ENCODE measurements at regions not wholly inside any gene's neighbourhood (a gene's known extent, or its start where the extent isn't known, plus 50 kb on each side); places are given as distances from the start of the nearest gene placed in this dataset.
"Not testable (repeated sequence)": the region's sequence is repeated elsewhere in the genome, so short reads cannot be mapped to it uniquely, and the experiment has no call there.

- ATAC-seq (ENCODE audit: low read depth) = no peak
- DNase-seq (ENCODE audit: low spot score in 2 of 2) = no peak
- Mint-ChIP-seq H3K36me3 (no peaks in the 10 kb centered on the region), H3K27ac (no peak overlapping the region), H3K9me3 (no peaks in the 10 kb centered on the region), H3K4me3 (no peak overlapping the region), H3K27me3 (peaks cover 10% of the 10 kb centered on the region), H3K4me1 (no peaks in the 10 kb centered on the region)
These were observed 109.9 kb upstream of the IFNE start for GRCh38 chr9:21592063-21592338.

- no peaks in the 10 kb centered on the region for H3K4me1 Mint-ChIP-seq
- H3K4me3 Mint-ChIP-seq = no peak overlapping the region
- peaks cover 15% of the 10 kb centered on the region for H3K27me3 Mint-ChIP-seq
- no peak overlapping the region for H3K27ac Mint-ChIP-seq
- ATAC-seq (ENCODE audit: low read depth) (no peak), DNase-seq (ENCODE audit: low spot score in 2 of 2) (no peak)
- H3K9me3 Mint-ChIP-seq = no peaks in the 10 kb centered on the region
- H3K36me3 Mint-ChIP-seq = no peaks in the 10 kb centered on the region
These were observed 115.2 kb upstream of the IFNE start for GRCh38 chr9:21597284-21597683.

GRCh38 chr9:21598749-21599148 lies 116.6 kb upstream of the IFNE start:
- Mint-ChIP-seq H3K27me3 (peaks cover 13% of the 10 kb centered on the region), H3K9me3 (no peaks in the 10 kb centered on the region), H3K4me3 (no peak overlapping the region), H3K27ac (no peak overlapping the region), H3K36me3 (no peaks in the 10 kb centered on the region), H3K4me1 (no peaks in the 10 kb centered on the region)
- no peak for ATAC-seq (ENCODE audit: low read depth)
- DNase-seq (ENCODE audit: low spot score in 2 of 2) = no peak

- H3K36me3 Mint-ChIP-seq = no peaks in the 10 kb centered on the region
- DNase-seq (ENCODE audit: low spot score in 2 of 2) (no peak), ATAC-seq (ENCODE audit: low read depth) (no peak)
- H3K27ac Mint-ChIP-seq = no peak overlapping the region
- peaks cover 13% of the 10 kb centered on the region for H3K27me3 Mint-ChIP-seq
- H3K9me3 Mint-ChIP-seq = peaks cover 1% of the 10 kb centered on the region
- no peak overlapping the region for H3K4me3 Mint-ChIP-seq
- H3K4me1 Mint-ChIP-seq = no peaks in the 10 kb centered on the region
These were observed 123.4 kb upstream of the IFNE start for GRCh38 chr9:21605489-21605931.

GRCh38 chr9:21607576-21607975 lies 125.5 kb upstream of the IFNE start:
- H3K9me3 Mint-ChIP-seq = peaks cover 1% of the 10 kb centered on the region
- no peaks in the 10 kb centered on the region for H3K36me3 Mint-ChIP-seq
- DNase-seq (ENCODE audit: low spot score in 2 of 2) = no peak
- ATAC-seq (ENCODE audit: low read depth) = no peak
- H3K27ac Mint-ChIP-seq = no peak overlapping the region
- H3K4me3 Mint-ChIP-seq = no peak overlapping the region
- H3K4me1 Mint-ChIP-seq = no peaks in the 10 kb centered on the region
- H3K27me3 Mint-ChIP-seq = peaks cover 10% of the 10 kb centered on the region

- DNase-seq (ENCODE audit: low spot score in 2 of 2) (no peak), ATAC-seq (ENCODE audit: low read depth) (no peak)
- Mint-ChIP-seq H3K9me3 (peaks cover 1% of the 10 kb centered on the region), H3K27ac (no peak overlapping the region), H3K27me3 (peaks cover 10% of the 10 kb centered on the region), H3K4me3 (no peak overlapping the region), H3K36me3 (no peaks in the 10 kb centered on the region), H3K4me1 (no peaks in the 10 kb centered on the region)
These were observed 126.1 kb upstream of the IFNE start for GRCh38 chr9:21608200-21608599.

- H3K4me1 Mint-ChIP-seq = no peaks in the 10 kb centered on the region
- no peak for ATAC-seq (ENCODE audit: low read depth)
- peaks cover 1% of the 10 kb centered on the region for H3K9me3 Mint-ChIP-seq
- H3K27me3 Mint-ChIP-seq = peaks cover 6% of the 10 kb centered on the region
- no peak overlapping the region for H3K27ac Mint-ChIP-seq
- no peaks in the 10 kb centered on the region for H3K36me3 Mint-ChIP-seq
- no peak overlapping the region for H3K4me3 Mint-ChIP-seq
- no peak for DNase-seq (ENCODE audit: low spot score in 2 of 2)
These were observed 127.4 kb upstream of the IFNE start for GRCh38 chr9:21609506-21609905.

GRCh38 chr9:21611891-21612290 lies 129.8 kb upstream of the IFNE start:
- ATAC-seq (ENCODE audit: low read depth) = no peak
- Mint-ChIP-seq H3K9me3 (peaks cover under 1% of the 10 kb centered on the region), H3K36me3 (no peaks in the 10 kb centered on the region), H3K27ac (no peak overlapping the region), H3K27me3 (peaks cover 7% of the 10 kb centered on the region), H3K4me3 (no peak overlapping the region), H3K4me1 (no peaks in the 10 kb centered on the region)
- DNase-seq (ENCODE audit: low spot score in 2 of 2) = no peak

GRCh38 chr9:21615018-21615417 lies 132.9 kb upstream of the IFNE start:
- H3K9me3 Mint-ChIP-seq = no peaks in the 10 kb centered on the region
- ATAC-seq (ENCODE audit: low read depth) (no peak), DNase-seq (ENCODE audit: low spot score in 2 of 2) (no peak)
- peaks cover 8% of the 10 kb centered on the region for H3K27me3 Mint-ChIP-seq
- H3K4me3 Mint-ChIP-seq = no peak overlapping the region
- no peaks in the 10 kb centered on the region for H3K36me3 Mint-ChIP-seq
- H3K27ac Mint-ChIP-seq = no peak overlapping the region
- no peaks in the 10 kb centered on the region for H3K4me1 Mint-ChIP-seq

GRCh38 chr9:21615446-21615845 lies 133.3 kb upstream of the IFNE start:
- Mint-ChIP-seq H3K4me1 (no peaks in the 10 kb centered on the region), H3K36me3 (no peaks in the 10 kb centered on the region), H3K9me3 (no peaks in the 10 kb centered on the region), H3K4me3 (no peak overlapping the region), H3K27ac (no peak overlapping the region), H3K27me3 (peaks cover 8% of the 10 kb centered on the region)
- DNase-seq (ENCODE audit: low spot score in 2 of 2) (no peak), ATAC-seq (ENCODE audit: low read depth) (no peak)

GRCh38 chr9:21616082-21616778 lies 134.1 kb upstream of the IFNE start:
- DNase-seq (ENCODE audit: low spot score in 2 of 2) = no peak
- no peaks in the 10 kb centered on the region for H3K4me1 Mint-ChIP-seq
- no peaks in the 10 kb centered on the region for H3K36me3 Mint-ChIP-seq
- H3K9me3 Mint-ChIP-seq = no peaks in the 10 kb centered on the region
- H3K27me3 Mint-ChIP-seq = peaks cover 8% of the 10 kb centered on the region
- no peak overlapping the region for H3K27ac Mint-ChIP-seq
- no peak for ATAC-seq (ENCODE audit: low read depth)
- no peak overlapping the region for H3K4me3 Mint-ChIP-seq

- H3K9me3 Mint-ChIP-seq = peaks cover 1% of the 10 kb centered on the region
- H3K4me3 Mint-ChIP-seq = no peak overlapping the region
- no peak overlapping the region for H3K27ac Mint-ChIP-seq
- DNase-seq (ENCODE audit: low spot score in 2 of 2) (no peak), ATAC-seq (ENCODE audit: low read depth) (no peak)
- H3K27me3 Mint-ChIP-seq = peaks cover 8% of the 10 kb centered on the region
- no peaks in the 10 kb centered on the region for H3K36me3 Mint-ChIP-seq
- no peaks in the 10 kb centered on the region for H3K4me1 Mint-ChIP-seq
These were observed 142.8 kb upstream of the IFNE start for GRCh38 chr9:21624675-21625644.

- no peak overlapping the region for H3K27ac Mint-ChIP-seq
- no peaks in the 10 kb centered on the region for H3K4me1 Mint-ChIP-seq
- DNase-seq (ENCODE audit: low spot score in 2 of 2) (no peak), ATAC-seq (ENCODE audit: low read depth) (no peak)
- no peaks in the 10 kb centered on the region for H3K9me3 Mint-ChIP-seq
- peaks cover 8% of the 10 kb centered on the region for H3K27me3 Mint-ChIP-seq
- H3K36me3 Mint-ChIP-seq = no peaks in the 10 kb centered on the region
- H3K4me3 Mint-ChIP-seq = no peak overlapping the region
These were observed 144.4 kb upstream of the IFNE start for GRCh38 chr9:21626493-21626892.

GRCh38 chr9:21628954-21629353 lies 146.8 kb upstream of the IFNE start:
- H3K4me1 Mint-ChIP-seq; H3K4me3 Mint-ChIP-seq; ATAC-seq (ENCODE audit: low read depth); DNase-seq (ENCODE audit: low spot score in 2 of 2); H3K27me3 Mint-ChIP-seq; H3K27ac Mint-ChIP-seq; H3K36me3 Mint-ChIP-seq; H3K9me3 Mint-ChIP-seq: not testable (repeated sequence)

Data from memory B cell (primary cell).